HEK293 (cell line): ENCODE measurements at regions not wholly inside any gene's neighbourhood (a gene's known extent, or its start where the extent isn't known, plus 50 kb on each side); places are given as distances from the start of the nearest gene placed in this dataset.

Source experiments
- CTCF ChIA-PET: fragments of 350-600 bp; formaldehyde crosslinking; extraction: SDS; loops from one replicate; lab custom pipeline; 2021; ENCODE audit warnings: antibody characterized with exemption; lab: Yijun Ruan, JAX
- POLR2A ChIA-PET: fragments of 300-600 bp; formaldehyde crosslinking; extraction: SDS; loops from one replicate; lab custom pipeline; 2020; ENCODE audit warnings: antibody characterized with exemption, inconsistent platforms; lab: Yijun Ruan, JAX
- H3K27ac ChIP-seq: fragments of 200-500 bp; sonication (Bioruptor generic); 2 replicates; pipeline ENCODE4 v1.5.1; 2014; ENCODE audit warnings: low read depth, low read length, control low read depth, inconsistent platforms; ENCODE audit errors: extremely low read depth
- H3K36me3 ChIP-seq, 2 experiments: fragments of 200-500 bp in 1 of 2; sonication (Bioruptor generic) in 1 of 2; 1 replicate in 1 of 2; 2 replicates in 1 of 2; pipeline ENCODE4 v1.5.1; 2014 to 2017; ENCODE audit warnings: inconsistent platforms in 2 of 2, low read length in 2 of 2; ENCODE audit not compliant: control insufficient read depth in 2 of 2, insufficient read depth in 1 of 2
- H3K4me1 ChIP-seq: fragments of 200-500 bp; sonication (Bioruptor generic); 2 replicates; pipeline ENCODE4 v1.5.1; 2014; ENCODE audit warnings: mild to moderate bottlenecking, low read length, inconsistent platforms; ENCODE audit not compliant: control insufficient read depth, insufficient read depth
- H3K4me3 ChIP-seq: 2 replicates; pipeline ENCODE4 v1.5.1; 2011; ENCODE audit warnings: low read depth, mild to moderate bottlenecking, control low read depth, low read length, moderate library complexity
- H3K9me3 ChIP-seq: fragments of 200-500 bp; sonication (Bioruptor generic); 2 replicates; pipeline ENCODE4 v1.5.1; 2014; ENCODE audit warnings: low read depth, low read length, inconsistent platforms; ENCODE audit not compliant: control insufficient read depth, insufficient read depth
- KLF8 ChIP-seq: fragments of 450-650 bp; formaldehyde crosslinking; IDR thresholded peaks from 2 replicates; pipeline ENCODE4 v1.5.1; 2016; ENCODE audit warnings: missing biosample characterization, missing genetic modification characterization
- PRDM10 ChIP-seq: fragments of 450-650 bp; formaldehyde crosslinking; IDR thresholded peaks from 2 replicates; pipeline ENCODE4 v1.5.1; 2016; ENCODE audit warnings: missing biosample characterization, missing genetic modification characterization
- SP3 ChIP-seq: fragments of 450-650 bp; formaldehyde crosslinking; IDR thresholded peaks from 2 replicates; pipeline ENCODE4 v1.5.1; 2016; ENCODE audit warnings: missing biosample characterization, missing genetic modification characterization
- TRIM28 ChIP-seq: IDR thresholded peaks from 2 replicates; pipeline ENCODE4 v1.6.1; 2011; ENCODE audit warnings: low read length, control low read depth, borderline replicate concordance
- ZBTB11 ChIP-seq: fragments of 450-650 bp; formaldehyde crosslinking; conservative IDR thresholded peaks from 2 replicates; pipeline ENCODE4 v1.5.1; 2016; ENCODE audit warnings: low read depth, missing biosample characterization, missing genetic modification characterization
- ZBTB20 ChIP-seq: fragments of 450-650 bp; formaldehyde crosslinking; IDR thresholded peaks from 2 replicates; pipeline ENCODE4 v1.5.1; 2016; ENCODE audit warnings: missing biosample characterization, missing genetic modification characterization
- ZNF169 ChIP-seq: fragments of 450-650 bp; formaldehyde crosslinking; IDR thresholded peaks from 2 replicates; pipeline ENCODE4 v1.5.1; 2016; ENCODE audit warnings: missing biosample characterization, missing genetic modification characterization
- ZNF19 ChIP-seq: fragments of 450-650 bp; formaldehyde crosslinking; IDR thresholded peaks from 2 replicates; pipeline ENCODE4; 2016; ENCODE audit warnings: missing biosample characterization, missing genetic modification characterization, low read depth
- ZNF280D ChIP-seq: fragments of 450-650 bp; formaldehyde crosslinking; IDR thresholded peaks from 2 replicates; pipeline ENCODE4 v1.5.1; 2016; ENCODE audit warnings: missing biosample characterization, missing genetic modification characterization
- ZNF350 ChIP-seq: fragments of 450-650 bp; formaldehyde crosslinking; IDR thresholded peaks from 2 replicates; pipeline ENCODE4 v1.5.0; 2017; ENCODE audit warnings: missing biosample characterization, mild to moderate bottlenecking, missing genetic modification characterization
- ZNF398 ChIP-seq: fragments of 450-650 bp; formaldehyde crosslinking; IDR thresholded peaks from 2 replicates; pipeline ENCODE4 v1.5.1; 2017; ENCODE audit warnings: missing biosample characterization, missing genetic modification characterization
- ZNF433 ChIP-seq: fragments of 450-650 bp; formaldehyde crosslinking; IDR thresholded peaks from 2 replicates; pipeline ENCODE4 v1.5.1; 2016; ENCODE audit warnings: missing biosample characterization, missing genetic modification characterization, low read depth
- ZNF473 ChIP-seq: fragments of 450-650 bp; formaldehyde crosslinking; IDR thresholded peaks from 2 replicates; pipeline ENCODE4 v1.5.1; 2017; ENCODE audit warnings: missing biosample characterization, missing genetic modification characterization
- ZNF488 ChIP-seq: fragments of 450-650 bp; formaldehyde crosslinking; IDR thresholded peaks from 2 replicates; pipeline ENCODE4 v1.5.1; 2016; ENCODE audit warnings: missing biosample characterization, missing genetic modification characterization
- ZNF521 ChIP-seq: fragments of 450-650 bp; formaldehyde crosslinking; IDR thresholded peaks from 2 replicates; pipeline ENCODE4 v1.5.1; 2017; ENCODE audit warnings: missing biosample characterization, mild to moderate bottlenecking, missing genetic modification characterization
- ZNF596 ChIP-seq: fragments of 450-650 bp; IDR thresholded peaks from 2 replicates; pipeline ENCODE4 v1.5.0; 2018; ENCODE audit warnings: missing biosample characterization, mild to moderate bottlenecking, missing genetic modification characterization, moderate library complexity
- ZNF629 ChIP-seq: fragments of 450-650 bp; formaldehyde crosslinking; IDR thresholded peaks from 2 replicates; pipeline ENCODE4 v1.5.1; 2017; ENCODE audit warnings: missing biosample characterization, missing genetic modification characterization
- ZNF777 ChIP-seq: fragments of 450-650 bp; formaldehyde crosslinking; IDR thresholded peaks from 2 replicates; pipeline ENCODE4 v1.5.1; 2017; ENCODE audit warnings: missing biosample characterization, missing genetic modification characterization, borderline replicate concordance
- ZSCAN5A ChIP-seq: fragments of 450-650 bp; formaldehyde crosslinking; IDR thresholded peaks from 2 replicates; pipeline ENCODE4 v1.5.1; 2016; ENCODE audit warnings: missing biosample characterization, missing genetic modification characterization

- CTCF ChIA-PET = interaction anchor here (0.6 to 1.7 kb wide), 13 partner anchors 14 to 1143 kb away, joined by 3 to 12 read pairs (median 4); no protein-coding TSS in a partner anchor
- H3K27ac ChIP-seq = no peak overlapping the region
- no peak for TF ChIP-seq ZNF488 (tag by site-specific recombination)
- no peak for TF ChIP-seq ZSCAN5A (tag by site-specific recombination)
- TF ChIP-seq ZBTB20 = no peak
- TF ChIP-seq ZNF19 (tag by site-specific recombination) = no peak
- no peak for TF ChIP-seq TRIM28
- no peak for TF ChIP-seq SP3
- TF ChIP-seq ZNF169 = no peak
- no peak for TF ChIP-seq ZNF629
- no peak for TF ChIP-seq ZNF433 (tag by site-specific recombination)
- TF ChIP-seq ZNF596 (tag by site-specific recombination) = no peak
- TF ChIP-seq ZNF350 (tag by site-specific recombination) = no peak
- TF ChIP-seq ZNF473 (tag by site-specific recombination) = no peak
- TF ChIP-seq PRDM10 (tag by site-specific recombination) = no peak
- no peak for TF ChIP-seq ZNF280D (tag by site-specific recombination)
- TF ChIP-seq ZBTB11 (tag by site-specific recombination) = no peak
- TF ChIP-seq ZNF398 = no peak
- TF ChIP-seq KLF8 = no peak
- TF ChIP-seq ZNF521 = no peak
- no peak for TF ChIP-seq ZNF777 (tag by site-specific recombination)
- no peaks in the 10 kb centered on the region for H3K9me3 ChIP-seq
- POLR2A ChIA-PET = no interaction called here
- no peak overlapping the region for H3K4me3 ChIP-seq
- H3K4me1 ChIP-seq = no peaks in the 10 kb centered on the region
- no peaks in the 10 kb centered on the region for H3K36me3 ChIP-seq
These were observed 135.6 kb downstream of the TPRA1 start for GRCh38 chr3:127454968-127455367.
